GM21786 (cell line): ENCODE measurements at regions not wholly inside any gene's neighbourhood (a gene's known extent, or its start where the extent isn't known, plus 50 kb on each side); places are given as distances from the start of the nearest gene placed in this dataset.

ENCODE experiments used
- ATAC-seq: cut with Tn5 transposase; IDR thresholded peaks from one replicate; pipeline ENCODE4 v1.9.1; 2021; ENCODE audit not compliant: unreplicated experiment

GRCh38 chr4:156252358-156252921, 298.8 kb upstream of the CTSO start:
- no peak for ATAC-seq

- no peak for ATAC-seq
Observed at GRCh38 chr4:156251373-156252065, 297.9 kb upstream of the CTSO start.

- no peak for ATAC-seq
Observed at GRCh38 chr4:156248917-156249316, 295.3 kb upstream of the CTSO start.

- ATAC-seq: no peak
Observed at GRCh38 chr4:156247470-156247869, 293.8 kb upstream of the CTSO start.

GRCh38 chr4:156243015-156243414, 289.3 kb upstream of the CTSO start:
- ATAC-seq: no peak

GRCh38 chr4:156242390-156242789, 288.7 kb upstream of the CTSO start:
- no peak for ATAC-seq

- no peak for ATAC-seq
Observed at GRCh38 chr4:156241896-156242295, 288.2 kb upstream of the CTSO start.

GRCh38 chr4:156238171-156238570, 284.5 kb upstream of the CTSO start:
- ATAC-seq: no peak

GRCh38 chr4:156237231-156237630, 283.6 kb upstream of the CTSO start:
- ATAC-seq: no peak

- no peak for ATAC-seq
Observed at GRCh38 chr4:156230176-156230575, 276.5 kb upstream of the CTSO start.

- ATAC-seq: no peak
Observed at GRCh38 chr4:156228676-156229075, 275.0 kb upstream of the CTSO start.

- no peak for ATAC-seq
Observed at GRCh38 chr4:156227321-156227720, 273.7 kb upstream of the CTSO start.

GRCh38 chr4:156223985-156224384, 270.3 kb upstream of the CTSO start:
- ATAC-seq: no peak

- ATAC-seq: no peak
Observed at GRCh38 chr4:156217236-156217635, 263.6 kb upstream of the CTSO start.

- peak; percentile 94 for ATAC-seq
Observed at GRCh38 chr4:156201050-156201449, 247.4 kb upstream of the CTSO start.

- no peak for ATAC-seq
Observed at GRCh38 chr4:156198511-156198910, 244.8 kb upstream of the CTSO start.

GRCh38 chr4:156197216-156197615, 243.6 kb upstream of the CTSO start:
- peak; percentile 18 for ATAC-seq

- no peak for ATAC-seq
Observed at GRCh38 chr4:156196722-156197121, 243.1 kb upstream of the CTSO start.

- peak; percentile 89 for ATAC-seq
Observed at GRCh38 chr4:156195914-156196313, 242.2 kb upstream of the CTSO start.

GRCh38 chr4:156194896-156195295, 241.2 kb upstream of the CTSO start:
- ATAC-seq: no peak

- ATAC-seq: no peak
Observed at GRCh38 chr4:156193800-156194199, 240.1 kb upstream of the CTSO start.

- ATAC-seq: no peak
Observed at GRCh38 chr4:156193106-156193505, 239.4 kb upstream of the CTSO start.

GRCh38 chr4:156192033-156192432, 238.4 kb upstream of the CTSO start:
- ATAC-seq: no peak
